H4 (cell line): ENCODE measurements at regions not wholly inside any gene's neighbourhood (a gene's known extent, or its start where the extent isn't known, plus 50 kb on each side); places are given as distances from the start of the nearest gene placed in this dataset.

ENCODE experiments used
- DNase-seq: peaks from one replicate; pipeline ENCODE4 v3.0.0-alpha.2; 2015; ENCODE audit warnings: low spot score

GRCh38 chr4:57491388-57491787, 381.2 kb upstream of the IGFBP7 start:
- no peak for DNase-seq

GRCh38 chr4:57490520-57491255, 380.5 kb upstream of the IGFBP7 start:
- peak; percentile 15 for DNase-seq

- DNase-seq: no peak
These were observed 378.4 kb upstream of the IGFBP7 start for GRCh38 chr4:57488366-57489162.

- no peak for DNase-seq
These were observed 365.2 kb upstream of the IGFBP7 start for GRCh38 chr4:57475424-57475823.

GRCh38 chr4:57465321-57466056, 355.3 kb upstream of the IGFBP7 start:
- no peak for DNase-seq

- no peak for DNase-seq
These were observed 352.7 kb upstream of the IGFBP7 start for GRCh38 chr4:57462843-57463242.

GRCh38 chr4:57460967-57461366, 350.8 kb upstream of the IGFBP7 start:
- no peak for DNase-seq

GRCh38 chr4:57448901-57449300, 338.7 kb upstream of the IGFBP7 start:
- no peak for DNase-seq

GRCh38 chr4:57448452-57448851, 338.3 kb upstream of the IGFBP7 start:
- no peak for DNase-seq

- DNase-seq: no peak
These were observed 336.1 kb upstream of the IGFBP7 start for GRCh38 chr4:57446266-57446665.

GRCh38 chr4:57445686-57446085, 335.5 kb upstream of the IGFBP7 start:
- no peak for DNase-seq

GRCh38 chr4:57444671-57445070, 334.5 kb upstream of the IGFBP7 start:
- DNase-seq: no peak

GRCh38 chr4:57443787-57444186, 333.6 kb upstream of the IGFBP7 start:
- no peak for DNase-seq

GRCh38 chr4:57443308-57443707, 333.1 kb upstream of the IGFBP7 start:
- DNase-seq: no peak

GRCh38 chr4:57442831-57443291, 332.7 kb upstream of the IGFBP7 start:
- DNase-seq: no peak

- DNase-seq: no peak
These were observed 332.1 kb upstream of the IGFBP7 start for GRCh38 chr4:57442241-57442640.

GRCh38 chr4:57437649-57438048, 327.5 kb upstream of the IGFBP7 start:
- DNase-seq: no peak

- no peak for DNase-seq
These were observed 325.1 kb upstream of the IGFBP7 start for GRCh38 chr4:57435300-57435699.

- no peak for DNase-seq
These were observed 320.5 kb upstream of the IGFBP7 start for GRCh38 chr4:57430726-57431125.

- peak; percentile 61 for DNase-seq
These were observed 316.7 kb upstream of the IGFBP7 start for GRCh38 chr4:57426779-57427395.

GRCh38 chr4:57425610-57426009, 315.4 kb upstream of the IGFBP7 start:
- no peak for DNase-seq
